ENCODE measurements at regions not wholly inside any gene's neighbourhood (a gene's known extent, or its start where the extent isn't known, plus 50 kb on each side); places are given as distances from the start of the nearest gene placed in this dataset.

DNA sequence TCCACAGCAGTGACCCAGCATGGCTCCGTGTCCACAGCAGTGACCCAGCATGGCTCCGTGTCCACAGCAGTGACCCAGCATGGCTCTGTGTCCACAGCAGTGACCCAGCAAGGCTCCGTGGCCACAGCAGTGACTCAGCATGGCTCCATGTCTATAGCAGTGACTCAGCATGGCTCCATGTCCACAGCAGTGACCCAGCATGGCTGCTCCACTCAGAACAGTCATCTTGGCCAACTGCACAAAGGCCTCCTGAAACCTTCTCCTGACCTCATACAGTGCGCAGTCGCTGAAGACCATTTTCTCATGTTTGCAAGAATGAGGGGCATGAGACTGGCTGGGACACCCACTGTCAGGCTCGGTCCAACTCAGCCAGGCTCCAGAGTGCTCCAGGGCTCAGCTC is 333.4 kb upstream of the RAB6C start:
- TF ChIP-seq, protein P1, sequence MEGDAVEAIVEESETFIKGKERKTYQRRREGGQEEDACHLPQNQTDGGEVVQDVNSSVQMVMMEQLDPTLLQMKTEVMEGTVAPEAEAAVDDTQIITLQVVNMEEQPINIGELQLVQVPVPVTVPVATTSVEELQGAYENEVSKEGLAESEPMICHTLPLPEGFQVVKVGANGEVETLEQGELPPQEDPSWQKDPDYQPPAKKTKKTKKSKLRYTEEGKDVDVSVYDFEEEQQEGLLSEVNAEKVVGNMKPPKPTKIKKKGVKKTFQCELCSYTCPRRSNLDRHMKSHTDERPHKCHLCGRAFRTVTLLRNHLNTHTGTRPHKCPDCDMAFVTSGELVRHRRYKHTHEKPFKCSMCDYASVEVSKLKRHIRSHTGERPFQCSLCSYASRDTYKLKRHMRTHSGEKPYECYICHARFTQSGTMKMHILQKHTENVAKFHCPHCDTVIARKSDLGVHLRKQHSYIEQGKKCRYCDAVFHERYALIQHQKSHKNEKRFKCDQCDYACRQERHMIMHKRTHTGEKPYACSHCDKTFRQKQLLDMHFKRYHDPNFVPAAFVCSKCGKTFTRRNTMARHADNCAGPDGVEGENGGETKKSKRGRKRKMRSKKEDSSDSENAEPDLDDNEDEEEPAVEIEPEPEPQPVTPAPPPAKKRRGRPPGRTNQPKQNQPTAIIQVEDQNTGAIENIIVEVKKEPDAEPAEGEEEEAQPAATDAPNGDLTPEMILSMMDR (IDR thresholded peaks at IDR 0.05): no peak
- no peak for TF ChIP-seq POLR2AphosphoS5 (IDR thresholded peaks at IDR 0.05)

Data from gastroesophageal sphincter (tissue), 3 donors.